Ecto neural progenitor cell (in vitro differentiated cells): ENCODE measurements at regions not wholly inside any gene's neighbourhood (a gene's known extent, or its start where the extent isn't known, plus 50 kb on each side); places are given as distances from the start of the nearest gene placed in this dataset.

Source experiments
- DNase-seq: peaks from one replicate; pipeline ENCODE4 v3.0.0-alpha.2; 2018; ENCODE audit warnings: low spot score

- DNase-seq: no peak
Observed at GRCh38 chr4:100799761-100800539, 282.1 kb upstream of the EMCN start.

- DNase-seq: no peak
Observed at GRCh38 chr4:100797791-100798190, 280.0 kb upstream of the EMCN start.

- no peak for DNase-seq
Observed at GRCh38 chr4:100797356-100797755, 279.5 kb upstream of the EMCN start.

GRCh38 chr4:100796332-100796731 lies 278.5 kb upstream of the EMCN start:
- no peak for DNase-seq

GRCh38 chr4:100795581-100795980 lies 277.8 kb upstream of the EMCN start:
- DNase-seq: no peak

GRCh38 chr4:100790836-100791615 lies 273.2 kb upstream of the EMCN start:
- DNase-seq: no peak

GRCh38 chr4:100789991-100790390 lies 272.2 kb upstream of the EMCN start:
- no peak for DNase-seq

GRCh38 chr4:100786481-100786880 lies 268.7 kb upstream of the EMCN start:
- DNase-seq: no peak

- DNase-seq: no peak
Observed at GRCh38 chr4:100782356-100782755, 264.5 kb upstream of the EMCN start.

- no peak for DNase-seq
Observed at GRCh38 chr4:100781435-100781834, 263.6 kb upstream of the EMCN start.

- DNase-seq: no peak
Observed at GRCh38 chr4:100780126-100780525, 262.3 kb upstream of the EMCN start.

- no peak for DNase-seq
Observed at GRCh38 chr4:100778431-100778830, 260.6 kb upstream of the EMCN start.

- DNase-seq: no peak
Observed at GRCh38 chr4:100762738-100763137, 244.9 kb upstream of the EMCN start.

GRCh38 chr4:100754751-100755150 lies 236.9 kb upstream of the EMCN start:
- DNase-seq: no peak

GRCh38 chr4:100746141-100746739 lies 228.4 kb upstream of the EMCN start:
- no peak for DNase-seq

GRCh38 chr4:100742045-100742444 lies 224.2 kb upstream of the EMCN start:
- no peak for DNase-seq

- no peak for DNase-seq
Observed at GRCh38 chr4:100739426-100739825, 221.6 kb upstream of the EMCN start.

- no peak for DNase-seq
Observed at GRCh38 chr4:100738196-100739165, 220.7 kb upstream of the EMCN start.

- DNase-seq: no peak
Observed at GRCh38 chr4:100736641-100737451, 219.0 kb upstream of the EMCN start.

GRCh38 chr4:100728861-100729260 lies 211.0 kb upstream of the EMCN start:
- no peak for DNase-seq

GRCh38 chr4:100722866-100723459 lies 205.1 kb upstream of the EMCN start:
- no peak for DNase-seq
